ENCODE measurements at regions not wholly inside any gene's neighbourhood (a gene's known extent, or its start where the extent isn't known, plus 50 kb on each side); places are given as distances from the start of the nearest gene placed in this dataset.

DNA sequence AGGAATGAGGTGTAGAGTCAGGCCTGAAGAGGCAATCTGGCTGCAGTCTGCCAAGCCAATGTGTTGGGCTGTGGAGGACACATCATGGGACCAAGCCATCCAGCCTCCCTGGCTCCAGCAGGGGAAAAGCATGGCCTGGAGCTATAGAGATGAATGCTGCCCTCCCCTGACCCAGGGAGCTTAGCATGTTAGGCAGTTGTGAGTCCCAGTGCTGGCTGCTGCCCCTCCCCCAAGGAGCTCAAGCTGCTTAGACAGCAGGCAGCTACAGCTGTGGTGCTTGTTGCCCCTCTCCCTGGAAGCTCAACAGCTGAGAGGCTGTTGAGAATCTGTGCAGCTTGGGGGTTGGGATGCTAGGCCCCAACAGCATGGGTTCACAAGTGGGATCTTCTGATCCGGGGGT is 85.6 kb upstream of the DNAJC19 start:
- no peak overlapping the region for H3K4me2 ChIP-seq
- no peak overlapping the region for H2AFZ ChIP-seq (ENCODE audit: low read depth)
- no peaks in the 10 kb centered on the region for H3K9me2 ChIP-seq
- no peaks in the 10 kb centered on the region for H4K20me1 ChIP-seq (ENCODE audit: insufficient read depth)
- H3K4me1 ChIP-seq (ENCODE audit: control insufficient read depth in 1 of 2, insufficient read depth in 2 of 2, low read depth in 1 of 2, low read length in 1 of 2): no peaks in the 10 kb centered on the region
- no peaks in the 10 kb centered on the region for H3K36me3 ChIP-seq (replicated peaks in 1 of 2; ENCODE audit: control insufficient read depth in 1 of 2, insufficient read depth in 2 of 2, low read length in 1 of 2)
- no peaks in the 10 kb centered on the region for H3K27me3 ChIP-seq (ENCODE audit: insufficient read depth)
- H3K79me2 ChIP-seq (ENCODE audit: insufficient read depth): no peaks in the 10 kb centered on the region
- TF ChIP-seq GATA2 (CRISPR knock-in tag; IDR thresholded peaks at IDR 0.05) (no peak), TCF12 (IDR thresholded peaks at IDR 0.05) (no peak), NFIC (IDR thresholded peaks at IDR 0.05; ENCODE audit: borderline replicate concordance) (no peak), RFX5 (IDR thresholded peaks at IDR 0.05; ENCODE audit: low read length) (no peak), SIN3A (IDR thresholded peaks at IDR 0.05; ENCODE audit: borderline replicate concordance, low read depth, low read length) (no peak), MEF2A (IDR thresholded peaks at IDR 0.05; ENCODE audit: borderline replicate concordance, low read depth) (no peak), YY1 (IDR thresholded peaks at IDR 0.05; ENCODE audit: low read depth) (no peak), TAF1 (IDR thresholded peaks at IDR 0.05; ENCODE audit: borderline replicate concordance, low read depth, low read length) (no peak), RXRA (IDR thresholded peaks at IDR 0.05; ENCODE audit: borderline replicate concordance, low read depth) (no peak), NRF1 (IDR thresholded peaks at IDR 0.05; ENCODE audit: low read depth, low read length) (no peak), RAD21 (IDR thresholded peaks at IDR 0.05; ENCODE audit: low read length) (no peak), ELF1 (IDR thresholded peaks at IDR 0.05) (no peak), TEAD4 (IDR thresholded peaks at IDR 0.05; ENCODE audit: borderline replicate concordance, insufficient read depth) (no peak), MXI1 (IDR thresholded peaks at IDR 0.05; ENCODE audit: low read depth, low read length) (no peak)
- TF ChIP-seq, protein P1, sequence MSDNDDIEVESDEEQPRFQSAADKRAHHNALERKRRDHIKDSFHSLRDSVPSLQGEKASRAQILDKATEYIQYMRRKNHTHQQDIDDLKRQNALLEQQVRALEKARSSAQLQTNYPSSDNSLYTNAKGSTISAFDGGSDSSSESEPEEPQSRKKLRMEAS (IDR thresholded peaks at IDR 0.05; ENCODE audit: low read depth): no peak
- TF ChIP-seq, protein P2, sequence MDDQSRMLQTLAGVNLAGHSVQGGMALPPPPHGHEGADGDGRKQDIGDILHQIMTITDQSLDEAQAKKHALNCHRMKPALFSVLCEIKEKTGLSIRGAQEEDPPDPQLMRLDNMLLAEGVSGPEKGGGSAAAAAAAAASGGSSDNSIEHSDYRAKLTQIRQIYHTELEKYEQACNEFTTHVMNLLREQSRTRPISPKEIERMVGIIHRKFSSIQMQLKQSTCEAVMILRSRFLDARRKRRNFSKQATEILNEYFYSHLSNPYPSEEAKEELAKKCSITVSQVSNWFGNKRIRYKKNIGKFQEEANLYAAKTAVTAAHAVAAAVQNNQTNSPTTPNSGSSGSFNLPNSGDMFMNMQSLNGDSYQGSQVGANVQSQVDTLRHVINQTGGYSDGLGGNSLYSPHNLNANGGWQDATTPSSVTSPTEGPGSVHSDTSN (IDR thresholded peaks at IDR 0.05): no peak
- TF ChIP-seq, protein P3, sequence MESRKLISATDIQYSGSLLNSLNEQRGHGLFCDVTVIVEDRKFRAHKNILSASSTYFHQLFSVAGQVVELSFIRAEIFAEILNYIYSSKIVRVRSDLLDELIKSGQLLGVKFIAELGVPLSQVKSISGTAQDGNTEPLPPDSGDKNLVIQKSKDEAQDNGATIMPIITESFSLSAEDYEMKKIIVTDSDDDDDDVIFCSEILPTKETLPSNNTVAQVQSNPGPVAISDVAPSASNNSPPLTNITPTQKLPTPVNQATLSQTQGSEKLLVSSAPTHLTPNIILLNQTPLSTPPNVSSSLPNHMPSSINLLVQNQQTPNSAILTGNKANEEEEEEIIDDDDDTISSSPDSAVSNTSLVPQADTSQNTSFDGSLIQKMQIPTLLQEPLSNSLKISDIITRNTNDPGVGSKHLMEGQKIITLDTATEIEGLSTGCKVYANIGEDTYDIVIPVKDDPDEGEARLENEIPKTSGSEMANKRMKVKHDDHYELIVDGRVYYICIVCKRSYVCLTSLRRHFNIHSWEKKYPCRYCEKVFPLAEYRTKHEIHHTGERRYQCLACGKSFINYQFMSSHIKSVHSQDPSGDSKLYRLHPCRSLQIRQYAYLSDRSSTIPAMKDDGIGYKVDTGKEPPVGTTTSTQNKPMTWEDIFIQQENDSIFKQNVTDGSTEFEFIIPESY (IDR thresholded peaks at IDR 0.05; ENCODE audit: borderline replicate concordance, low read depth): no peak
- TF ChIP-seq, protein P4, sequence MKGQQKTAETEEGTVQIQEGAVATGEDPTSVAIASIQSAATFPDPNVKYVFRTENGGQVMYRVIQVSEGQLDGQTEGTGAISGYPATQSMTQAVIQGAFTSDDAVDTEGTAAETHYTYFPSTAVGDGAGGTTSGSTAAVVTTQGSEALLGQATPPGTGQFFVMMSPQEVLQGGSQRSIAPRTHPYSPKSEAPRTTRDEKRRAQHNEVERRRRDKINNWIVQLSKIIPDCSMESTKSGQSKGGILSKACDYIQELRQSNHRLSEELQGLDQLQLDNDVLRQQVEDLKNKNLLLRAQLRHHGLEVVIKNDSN (IDR thresholded peaks at IDR 0.05; ENCODE audit: borderline replicate concordance, low read depth): no peak
- H3K9ac ChIP-seq: no peak overlapping the region
- WGBS (ENCODE audit: low lambda C conversion rate): no CpG with 5 or more reads among the region's 1 CpG
- H3F3A ChIP-seq (replicated peaks; ENCODE audit: insufficient read depth): no peaks in the 10 kb centered on the region
- CTCF ChIA-PET: no interaction called here
- DNase-seq: no peak
- H3K4me3 ChIP-seq (ENCODE audit: low read depth in 2 of 2, low read length in 1 of 2): no peak overlapping the region
- POLR2A ChIA-PET: no interaction called here
- no peaks in the 10 kb centered on the region for H3K9me3 ChIP-seq
- no peak overlapping the region for H3K27ac ChIP-seq (ENCODE audit: low read depth in 2 of 2, low read length in 1 of 2)

Measured in SK-N-SH (cell line).